Liver (tissue), 7 donors: ENCODE measurements at regions not wholly inside any gene's neighbourhood (a gene's known extent, or its start where the extent isn't known, plus 50 kb on each side); places are given as distances from the start of the nearest gene placed in this dataset.

Source experiments
- DNase-seq: peaks from one replicate; pipeline ENCODE4 v3.0.0-alpha.2; 2017; ENCODE audit warnings: low spot score
- H3K27ac ChIP-seq, 2 donors: one replicate each; pipeline ENCODE4 v1.7.0; 2013; ENCODE audit warnings: inconsistent platforms in 2 of 2, low read length in 2 of 2, control low read depth in 1 of 2, low read depth in 1 of 2, mild to moderate bottlenecking in 1 of 2
- H3K27me3 ChIP-seq, 4 donors: one replicate each; pipeline versions ENCODE4 v1.6.1 to v1.7.0; 2013; ENCODE audit warnings: low read length in 3 of 4, inconsistent platforms in 1 of 4, mild to moderate bottlenecking in 1 of 4, moderate library complexity in 1 of 4; ENCODE audit not compliant: control insufficient read depth in 4 of 4, insufficient read depth in 4 of 4
- H3K36me3 ChIP-seq, 4 donors: one replicate each; pipeline versions ENCODE4 v1.6.1 to v1.7.0; 2013; ENCODE audit warnings: low read length in 3 of 4, mild to moderate bottlenecking in 3 of 4, low read depth in 1 of 4, moderate library complexity in 1 of 4; ENCODE audit not compliant: control insufficient read depth in 4 of 4, insufficient read depth in 3 of 4
- H3K4me1 ChIP-seq, 4 donors: one replicate each; pipeline versions ENCODE4 v1.6.1 to v1.7.0; 2013; ENCODE audit warnings: low read length in 3 of 4, mild to moderate bottlenecking in 3 of 4, moderate library complexity in 1 of 4; ENCODE audit not compliant: control insufficient read depth in 4 of 4, insufficient read depth in 4 of 4
- H3K4me3 ChIP-seq, 3 donors: one replicate each; pipeline versions ENCODE4 v1.6.1 to v1.7.0; 2013; ENCODE audit warnings: low read length in 3 of 3, control low read depth in 1 of 3, low read depth in 1 of 3, mild to moderate bottlenecking in 1 of 3
- H3K9ac ChIP-seq, 2 donors: one replicate each; pipeline ENCODE4 v1.7.0; 2013; ENCODE audit warnings: low read length in 2 of 2, mild to moderate bottlenecking in 2 of 2, moderate library complexity in 2 of 2, control low read depth in 1 of 2, low read depth in 1 of 2
- H3K9me3 ChIP-seq, 4 donors: one replicate each; pipeline versions ENCODE4 v1.6.1 to v1.7.0; 2013; ENCODE audit warnings: low read length in 3 of 4; ENCODE audit not compliant: control insufficient read depth in 4 of 4
- ATF3 ChIP-seq: IDR thresholded peaks from 2 replicates; pipeline ENCODE4 v1.6.1; 2016; ENCODE audit warnings: antibody characterized with exemption
- FOXA2 ChIP-seq: IDR thresholded peaks from 2 replicates; pipeline ENCODE4 v1.6.1; 2016; ENCODE audit warnings: antibody characterized with exemption
- HNF4G ChIP-seq: IDR thresholded peaks from 2 replicates; pipeline ENCODE4 v1.6.1; 2016; ENCODE audit warnings: antibody characterized with exemption
- JUND ChIP-seq, 2 donors: IDR thresholded peaks; 2 replicates each; pipeline ENCODE4 v1.6.1; 2016; ENCODE audit warnings: antibody characterized with exemption in 2 of 2
- NR2F2 ChIP-seq: IDR thresholded peaks from 2 replicates; pipeline ENCODE4 v1.6.1; 2016; ENCODE audit warnings: antibody characterized with exemption
- RXRA ChIP-seq, 2 donors: IDR thresholded peaks; 2 replicates each; pipeline ENCODE4 v1.6.1; 2017 to 2018; ENCODE audit warnings: antibody characterized with exemption in 2 of 2, mild to moderate bottlenecking in 1 of 2
- TAF1 ChIP-seq: conservative IDR thresholded peaks from 2 replicates; pipeline ENCODE4 v1.6.1; 2016; ENCODE audit warnings: antibody characterized with exemption, mild to moderate bottlenecking
- YY1 ChIP-seq: IDR thresholded peaks from 2 replicates; pipeline ENCODE4 v1.6.1; 2016; ENCODE audit warnings: antibody characterized with exemption, mild to moderate bottlenecking
- ZBTB33 ChIP-seq: IDR thresholded peaks from 2 replicates; pipeline ENCODE4 v1.6.1; 2016; ENCODE audit warnings: antibody characterized with exemption
- WGBS: extraction: QIAGEN DNeasy Blood & Tissue Kit; methylation state at CpG from one replicate; pipeline ENCODE4 v1.1.7; 2013; 5-methylcytosine and 5-hydroxymethylcytosine counted together
- TF ChIP-seq, protein P1 (sequence below): IDR thresholded peaks from 2 replicates; pipeline ENCODE4 v1.6.1; 2016; ENCODE audit warnings: antibody characterized with exemption, mild to moderate bottlenecking
- donor health status: healthy.
- donor health status: healthy.
- donor health status: healthy.
- donor health status: healthy.

DNA sequence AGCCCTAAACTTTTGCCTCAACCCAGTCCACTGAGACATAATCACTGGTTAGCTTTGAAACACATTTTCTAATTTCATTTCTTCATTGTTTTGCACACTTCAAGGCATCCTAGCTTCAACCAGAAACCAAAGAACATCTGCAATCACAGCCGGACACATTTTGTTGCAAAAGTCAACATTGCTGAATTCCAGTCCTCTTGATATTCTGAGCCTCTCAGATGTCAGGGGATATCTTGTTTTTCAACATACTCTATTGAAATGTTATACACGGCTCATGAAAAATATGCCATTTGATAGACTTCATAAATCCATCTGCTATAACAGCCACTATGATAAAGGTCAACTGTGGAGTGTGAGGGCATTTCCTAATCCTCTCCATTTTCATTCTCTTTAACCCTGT lies 241.6 kb upstream of the PUDP start:
- Histone ChIP-seq H3K27me3 (no peaks in the 10 kb centered on the region), H3K9ac (no peak overlapping the region), H3K4me1 (no peaks in the 10 kb centered on the region), H3K9me3 (no peaks in the 10 kb centered on the region), H3K4me3 (no peak overlapping the region), H3K27ac (no peak overlapping the region), H3K36me3 (no peaks in the 10 kb centered on the region)
- 53% methylated on average over 2 of the region's 2 CpGs for WGBS
- TF ChIP-seq ZBTB33 = no peak
- TF ChIP-seq TAF1 = no peak
- TF ChIP-seq ATF3 = no peak
- no peak for TF ChIP-seq HNF4G
- no peak for TF ChIP-seq YY1
- TF ChIP-seq NR2F2 = no peak
- TF ChIP-seq, protein P1, sequence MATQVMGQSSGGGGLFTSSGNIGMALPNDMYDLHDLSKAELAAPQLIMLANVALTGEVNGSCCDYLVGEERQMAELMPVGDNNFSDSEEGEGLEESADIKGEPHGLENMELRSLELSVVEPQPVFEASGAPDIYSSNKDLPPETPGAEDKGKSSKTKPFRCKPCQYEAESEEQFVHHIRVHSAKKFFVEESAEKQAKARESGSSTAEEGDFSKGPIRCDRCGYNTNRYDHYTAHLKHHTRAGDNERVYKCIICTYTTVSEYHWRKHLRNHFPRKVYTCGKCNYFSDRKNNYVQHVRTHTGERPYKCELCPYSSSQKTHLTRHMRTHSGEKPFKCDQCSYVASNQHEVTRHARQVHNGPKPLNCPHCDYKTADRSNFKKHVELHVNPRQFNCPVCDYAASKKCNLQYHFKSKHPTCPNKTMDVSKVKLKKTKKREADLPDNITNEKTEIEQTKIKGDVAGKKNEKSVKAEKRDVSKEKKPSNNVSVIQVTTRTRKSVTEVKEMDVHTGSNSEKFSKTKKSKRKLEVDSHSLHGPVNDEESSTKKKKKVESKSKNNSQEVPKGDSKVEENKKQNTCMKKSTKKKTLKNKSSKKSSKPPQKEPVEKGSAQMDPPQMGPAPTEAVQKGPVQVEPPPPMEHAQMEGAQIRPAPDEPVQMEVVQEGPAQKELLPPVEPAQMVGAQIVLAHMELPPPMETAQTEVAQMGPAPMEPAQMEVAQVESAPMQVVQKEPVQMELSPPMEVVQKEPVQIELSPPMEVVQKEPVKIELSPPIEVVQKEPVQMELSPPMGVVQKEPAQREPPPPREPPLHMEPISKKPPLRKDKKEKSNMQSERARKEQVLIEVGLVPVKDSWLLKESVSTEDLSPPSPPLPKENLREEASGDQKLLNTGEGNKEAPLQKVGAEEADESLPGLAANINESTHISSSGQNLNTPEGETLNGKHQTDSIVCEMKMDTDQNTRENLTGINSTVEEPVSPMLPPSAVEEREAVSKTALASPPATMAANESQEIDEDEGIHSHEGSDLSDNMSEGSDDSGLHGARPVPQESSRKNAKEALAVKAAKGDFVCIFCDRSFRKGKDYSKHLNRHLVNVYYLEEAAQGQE = no peak
- TF ChIP-seq RXRA (IDR thresholded peaks at IDR 0.05) = no peak
- no peak for TF ChIP-seq JUND (IDR thresholded peaks at IDR 0.05)
- no peak for TF ChIP-seq FOXA2
- DNase-seq = no peak

- H3K27me3 ChIP-seq = no peaks in the 10 kb centered on the region
- DNase-seq = no peak
- no peak overlapping the region for H3K27ac ChIP-seq
- TF ChIP-seq, protein P1 = no peak
- no peak for TF ChIP-seq JUND (IDR thresholded peaks at IDR 0.05)
- H3K4me3 ChIP-seq = no peak overlapping the region
- no peaks in the 10 kb centered on the region for H3K4me1 ChIP-seq
- no peaks in the 10 kb centered on the region for H3K36me3 ChIP-seq
- WGBS = 82% methylated on average over 4 of the region's 4 CpGs
- no peak overlapping the region for H3K9ac ChIP-seq
- no peaks in the 10 kb centered on the region for H3K9me3 ChIP-seq
Observed at GRCh38 chrX:7385131-7385530, 237.2 kb upstream of the PUDP start.
